ENCODE measurements at regions not wholly inside any gene's neighbourhood (a gene's known extent, or its start where the extent isn't known, plus 50 kb on each side); places are given as distances from the start of the nearest gene placed in this dataset.

GRCh38 chr15:70226337-70226980, 128.7 kb upstream of the TLE3 start:
- Mint-ChIP-seq H3K9me3 (peaks cover 12% of the 10 kb centered on the region), H3K27ac (no peak overlapping the region), H3K36me3 (peaks cover under 1% of the 10 kb centered on the region), H3K4me1 (peaks cover 26% of the 10 kb centered on the region), H3K4me3 (no peak overlapping the region), H3K27me3 (ENCODE audit: low read depth) (peaks cover 7% of the 10 kb centered on the region)
- TF ChIP-seq CTCF (IDR thresholded peaks at IDR 0.05; ENCODE audit: unreplicated experiment): no peak
- no peak for DNase-seq (ENCODE audit: low spot score in 2 of 2, unreplicated experiment in 2 of 2)

- TF ChIP-seq CTCF (IDR thresholded peaks at IDR 0.05; ENCODE audit: unreplicated experiment): no peak
- H3K36me3 Mint-ChIP-seq: no peaks in the 10 kb centered on the region
- H3K4me1 Mint-ChIP-seq: peaks cover 30% of the 10 kb centered on the region
- peaks cover 7% of the 10 kb centered on the region for H3K27me3 Mint-ChIP-seq (ENCODE audit: low read depth)
- no peak for DNase-seq (ENCODE audit: low spot score in 2 of 2, unreplicated experiment in 2 of 2)
- H3K27ac Mint-ChIP-seq: no peak overlapping the region
- peaks cover 10% of the 10 kb centered on the region for H3K9me3 Mint-ChIP-seq
- no peak overlapping the region for H3K4me3 Mint-ChIP-seq
These were observed 127.7 kb upstream of the TLE3 start for GRCh38 chr15:70225416-70225815.

- no peak overlapping the region for H3K27ac Mint-ChIP-seq
- H3K27me3 Mint-ChIP-seq (ENCODE audit: low read depth): peaks cover 11% of the 10 kb centered on the region
- no peak for DNase-seq (ENCODE audit: low spot score in 2 of 2, unreplicated experiment in 2 of 2)
These were observed 124.9 kb upstream of the TLE3 start for GRCh38 chr15:70222606-70223005.

GRCh38 chr15:70220490-70221096, 122.9 kb upstream of the TLE3 start:
- no peak for TF ChIP-seq CTCF (IDR thresholded peaks at IDR 0.05; ENCODE audit: unreplicated experiment)
- no peak overlapping the region for H3K27ac Mint-ChIP-seq

More at GRCh38 chr15:70222606-70223005, 124.9 kb upstream of the TLE3 start:
- TF ChIP-seq CTCF (IDR thresholded peaks at IDR 0.05; ENCODE audit: unreplicated experiment): no peak
- H3K9me3 Mint-ChIP-seq: no peaks in the 10 kb centered on the region
- H3K4me1 Mint-ChIP-seq: peaks cover 40% of the 10 kb centered on the region
- H3K4me3 Mint-ChIP-seq: no peak overlapping the region
- H3K36me3 Mint-ChIP-seq: no peaks in the 10 kb centered on the region

GRCh38 chr15:70219966-70220365, 122.2 kb upstream of the TLE3 start:
- H3K4me3 Mint-ChIP-seq: no peak overlapping the region
- H3K36me3 Mint-ChIP-seq: no peaks in the 10 kb centered on the region
- no peak overlapping the region for H3K27ac Mint-ChIP-seq
- TF ChIP-seq CTCF (IDR thresholded peaks at IDR 0.05; ENCODE audit: unreplicated experiment): no peak
- H3K4me1 Mint-ChIP-seq: peaks cover 37% of the 10 kb centered on the region
- peaks cover 9% of the 10 kb centered on the region for H3K27me3 Mint-ChIP-seq (ENCODE audit: low read depth)
- no peak for DNase-seq (ENCODE audit: low spot score in 2 of 2, unreplicated experiment in 2 of 2)
- H3K9me3 Mint-ChIP-seq: no peaks in the 10 kb centered on the region

More at GRCh38 chr15:70220490-70221096, 122.9 kb upstream of the TLE3 start:
- Mint-ChIP-seq H3K27me3 (ENCODE audit: low read depth) (peaks cover 11% of the 10 kb centered on the region), H3K4me1 (peaks cover 33% of the 10 kb centered on the region), H3K4me3 (no peak overlapping the region), H3K36me3 (no peaks in the 10 kb centered on the region), H3K9me3 (no peaks in the 10 kb centered on the region)
- no peak for DNase-seq (ENCODE audit: low spot score in 2 of 2, unreplicated experiment in 2 of 2)
